ENCODE measurements at regions not wholly inside any gene's neighbourhood (a gene's known extent, or its start where the extent isn't known, plus 50 kb on each side); places are given as distances from the start of the nearest gene placed in this dataset.
A peak's percentile ranks its signal among the peaks of the same experiment; 100 is the strongest.

- no peak for DNase-seq (ENCODE audit: low spot score)
- H3K27ac Mint-ChIP-seq (ENCODE audit: unreplicated experiment): no peak overlapping the region
- H3K27me3 Mint-ChIP-seq (ENCODE audit: low read depth): no peaks in the 10 kb centered on the region
- peaks cover 9% of the 10 kb centered on the region for H3K9me3 Mint-ChIP-seq (ENCODE audit: low read depth)
- no peak for TF ChIP-seq CTCF (IDR thresholded peaks at IDR 0.05)
- H3K4me1 Mint-ChIP-seq (ENCODE audit: low read depth): peaks cover 12% of the 10 kb centered on the region
- peaks cover 3% of the 10 kb centered on the region for H3K36me3 Mint-ChIP-seq (ENCODE audit: low read depth)
- no peak overlapping the region for H3K4me3 Mint-ChIP-seq (ENCODE audit: unreplicated experiment)
Observed at GRCh38 chr10:61286686-61287085, 166.5 kb downstream of the TMEM26 start.

- Mint-ChIP-seq H3K27ac (ENCODE audit: unreplicated experiment) (no peak overlapping the region), H3K4me3 (ENCODE audit: unreplicated experiment) (no peak overlapping the region), H3K4me1 (ENCODE audit: low read depth) (peaks cover 12% of the 10 kb centered on the region), H3K36me3 (ENCODE audit: low read depth) (peaks cover 3% of the 10 kb centered on the region), H3K9me3 (ENCODE audit: low read depth) (peaks cover 9% of the 10 kb centered on the region), H3K27me3 (ENCODE audit: low read depth) (no peaks in the 10 kb centered on the region)
- no peak for TF ChIP-seq CTCF (IDR thresholded peaks at IDR 0.05)
- DNase-seq (ENCODE audit: low spot score): no peak
Observed at GRCh38 chr10:61285749-61286148, 167.4 kb downstream of the TMEM26 start.

GRCh38 chr10:61284222-61284890, 168.8 kb downstream of the TMEM26 start:
- peak; percentile 94 for TF ChIP-seq CTCF (IDR thresholded peaks at IDR 0.05)
- H3K27me3 Mint-ChIP-seq (ENCODE audit: low read depth): no peaks in the 10 kb centered on the region
- no peak for DNase-seq (ENCODE audit: low spot score)
- H3K36me3 Mint-ChIP-seq (ENCODE audit: low read depth): no peaks in the 10 kb centered on the region
- no peaks in the 10 kb centered on the region for H3K9me3 Mint-ChIP-seq (ENCODE audit: low read depth)
- peaks cover 12% of the 10 kb centered on the region for H3K4me1 Mint-ChIP-seq (ENCODE audit: low read depth)
- H3K4me3 Mint-ChIP-seq (ENCODE audit: unreplicated experiment): no peak overlapping the region
- no peak overlapping the region for H3K27ac Mint-ChIP-seq (ENCODE audit: unreplicated experiment)

- Mint-ChIP-seq H3K4me1 (ENCODE audit: low read depth) (peaks cover 12% of the 10 kb centered on the region), H3K9me3 (ENCODE audit: low read depth) (no peaks in the 10 kb centered on the region), H3K27ac (ENCODE audit: unreplicated experiment) (no peak overlapping the region), H3K27me3 (ENCODE audit: low read depth) (no peaks in the 10 kb centered on the region), H3K4me3 (ENCODE audit: unreplicated experiment) (no peak overlapping the region), H3K36me3 (ENCODE audit: low read depth) (no peaks in the 10 kb centered on the region)
- TF ChIP-seq CTCF (IDR thresholded peaks at IDR 0.05): no peak
- no peak for DNase-seq (ENCODE audit: low spot score)
Observed at GRCh38 chr10:61283481-61284221, 169.5 kb downstream of the TMEM26 start.

- no peak for DNase-seq (ENCODE audit: low spot score)
- H3K4me3 Mint-ChIP-seq (ENCODE audit: unreplicated experiment): no peak overlapping the region
- H3K27ac Mint-ChIP-seq (ENCODE audit: unreplicated experiment): no peak overlapping the region
- no peaks in the 10 kb centered on the region for H3K27me3 Mint-ChIP-seq (ENCODE audit: low read depth)
- no peaks in the 10 kb centered on the region for H3K9me3 Mint-ChIP-seq (ENCODE audit: low read depth)
- H3K36me3 Mint-ChIP-seq (ENCODE audit: low read depth): no peaks in the 10 kb centered on the region
- H3K4me1 Mint-ChIP-seq (ENCODE audit: low read depth): peaks cover 12% of the 10 kb centered on the region
- no peak for TF ChIP-seq CTCF (IDR thresholded peaks at IDR 0.05)
Observed at GRCh38 chr10:61283066-61283465, 170.1 kb downstream of the TMEM26 start.

Measured in chondrocyte (in vitro differentiated cells).